ENCODE measurements at regions not wholly inside any gene's neighbourhood (a gene's known extent, or its start where the extent isn't known, plus 50 kb on each side); places are given as distances from the start of the nearest gene placed in this dataset.
"Not testable (repeated sequence)": the region's sequence is repeated elsewhere in the genome, so short reads cannot be mapped to it uniquely, and the experiment has no call there.

- DNase-seq (ENCODE audit: low spot score) = no peak
Observed at GRCh38 chr22:26922806-26923205, 265.4 kb downstream of the MIAT start.

DNA sequence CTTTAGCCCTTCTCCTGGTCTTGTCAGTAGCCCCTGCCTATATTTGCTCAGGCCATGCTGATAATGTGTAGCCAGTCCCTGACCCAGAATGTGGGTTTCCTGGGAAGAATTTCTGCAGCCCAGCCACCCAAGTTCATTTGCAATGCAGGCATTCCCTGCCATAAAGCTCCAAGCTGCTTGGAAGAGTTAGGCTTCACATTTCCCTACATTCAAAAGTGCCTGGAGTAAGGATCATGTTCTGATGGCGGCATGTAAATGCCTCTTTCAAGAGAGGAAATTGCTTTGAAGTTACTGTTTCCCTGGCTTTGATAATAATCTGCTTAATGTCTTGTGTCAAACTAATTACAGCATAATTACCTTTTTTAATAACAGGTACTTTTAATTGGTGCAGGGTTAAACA is 266.1 kb downstream of the MIAT start:
- no peak for DNase-seq (ENCODE audit: low spot score)

DNA sequence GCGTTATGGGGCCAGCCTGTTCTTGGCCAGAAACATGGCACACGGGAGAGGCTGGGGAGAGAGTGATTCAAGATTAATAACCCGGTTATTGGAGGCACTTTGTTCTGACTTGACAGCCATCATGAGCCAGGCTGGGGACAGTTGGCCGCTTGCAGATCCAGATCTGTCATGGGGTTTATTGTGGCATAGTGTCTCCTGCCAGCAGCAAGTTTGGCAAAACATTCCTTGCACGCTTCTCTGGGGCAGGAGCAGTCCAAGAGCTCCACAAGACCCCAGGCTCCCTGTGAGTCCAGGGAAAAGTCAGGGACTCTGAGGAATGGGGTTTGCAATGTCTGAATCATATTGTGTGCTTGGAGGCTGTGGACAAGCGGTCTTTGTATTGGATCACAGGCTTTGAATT is 270.4 kb downstream of the MIAT start:
- DNase-seq (ENCODE audit: low spot score) = no peak

DNA sequence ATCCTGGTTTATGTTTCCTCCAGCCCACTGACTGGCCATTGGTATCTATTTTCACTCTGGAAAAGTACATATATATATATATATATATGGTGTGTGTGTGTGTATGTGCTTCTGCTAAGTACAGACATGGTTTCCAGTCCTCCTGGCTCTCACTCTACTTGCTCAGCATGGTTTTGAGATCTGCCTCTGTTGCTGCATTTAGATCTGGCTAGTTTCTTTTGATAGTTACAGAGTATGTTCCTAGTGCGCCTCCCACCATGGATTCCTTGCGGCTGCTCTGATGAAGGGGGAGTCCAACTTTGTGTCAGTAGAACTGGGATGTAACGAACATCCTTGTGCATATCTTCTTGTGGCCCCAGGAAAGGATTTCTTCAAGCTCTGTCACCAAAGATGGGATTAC is 274.1 kb downstream of the MIAT start:
- no peak for DNase-seq (ENCODE audit: low spot score)

DNA sequence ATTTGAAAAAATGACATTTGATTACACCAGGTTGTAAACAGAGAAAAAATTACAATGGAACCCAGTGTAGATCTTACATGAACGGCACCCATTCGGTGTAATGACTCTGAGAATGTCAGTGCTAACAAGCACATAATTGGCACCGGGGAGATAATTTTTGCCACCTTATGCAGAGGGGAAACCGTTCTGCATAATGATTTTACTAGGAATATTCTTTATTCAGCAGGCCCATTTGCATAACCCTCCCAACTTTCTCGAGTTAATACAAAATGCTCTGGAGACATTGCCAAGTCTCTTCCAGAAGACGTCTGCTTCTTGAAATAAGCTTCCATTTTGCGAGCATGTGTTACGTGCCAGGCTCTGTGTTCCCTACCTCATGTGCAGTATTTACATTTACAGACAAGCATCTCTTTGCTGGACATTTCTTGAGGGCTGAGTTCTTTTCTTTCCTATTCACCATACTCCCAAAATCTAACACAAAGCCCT is 275.8 kb downstream of the MIAT start:
- no peak for DNase-seq (ENCODE audit: low spot score)

DNA sequence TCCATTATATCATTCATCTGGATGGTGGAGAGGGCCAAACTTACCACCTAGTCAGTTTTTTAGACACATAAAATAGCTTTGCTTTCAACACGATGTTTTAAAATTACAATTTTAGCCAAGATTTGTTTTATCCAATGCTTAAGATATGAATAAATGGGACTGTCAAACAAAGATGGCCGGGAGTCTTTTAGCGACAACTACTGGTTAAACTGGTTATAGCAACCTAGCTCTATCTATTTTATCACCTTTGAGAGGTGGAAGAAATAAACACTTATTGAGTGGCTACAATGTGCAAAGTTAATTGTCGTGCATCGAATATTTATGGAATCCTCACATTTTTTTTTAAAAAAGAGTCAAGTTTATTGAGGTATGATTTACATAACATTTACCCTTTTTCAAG is 279.8 kb downstream of the MIAT start:
- DNase-seq (ENCODE audit: low spot score) = no peak

DNA sequence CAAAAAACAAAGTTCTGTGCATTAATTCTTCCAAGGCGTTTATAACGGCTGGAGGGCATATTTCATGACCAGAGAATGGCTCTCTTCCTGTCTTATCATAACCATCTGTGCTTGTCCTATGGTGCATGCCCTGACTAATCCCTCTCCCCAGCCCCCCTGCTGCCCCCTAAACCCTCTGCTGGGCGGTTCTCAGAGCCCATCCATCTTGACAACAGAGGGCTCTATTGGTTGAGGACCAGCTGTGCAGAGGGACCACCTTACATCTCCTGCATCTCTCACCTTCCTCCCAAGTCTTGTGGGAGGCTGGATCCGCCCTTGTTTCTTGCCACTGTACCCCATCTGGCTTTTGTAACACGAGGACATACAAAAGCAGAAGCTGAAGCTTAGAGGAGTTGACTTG is 282.1 kb downstream of the MIAT start:
- no peak for DNase-seq (ENCODE audit: low spot score)

DNA sequence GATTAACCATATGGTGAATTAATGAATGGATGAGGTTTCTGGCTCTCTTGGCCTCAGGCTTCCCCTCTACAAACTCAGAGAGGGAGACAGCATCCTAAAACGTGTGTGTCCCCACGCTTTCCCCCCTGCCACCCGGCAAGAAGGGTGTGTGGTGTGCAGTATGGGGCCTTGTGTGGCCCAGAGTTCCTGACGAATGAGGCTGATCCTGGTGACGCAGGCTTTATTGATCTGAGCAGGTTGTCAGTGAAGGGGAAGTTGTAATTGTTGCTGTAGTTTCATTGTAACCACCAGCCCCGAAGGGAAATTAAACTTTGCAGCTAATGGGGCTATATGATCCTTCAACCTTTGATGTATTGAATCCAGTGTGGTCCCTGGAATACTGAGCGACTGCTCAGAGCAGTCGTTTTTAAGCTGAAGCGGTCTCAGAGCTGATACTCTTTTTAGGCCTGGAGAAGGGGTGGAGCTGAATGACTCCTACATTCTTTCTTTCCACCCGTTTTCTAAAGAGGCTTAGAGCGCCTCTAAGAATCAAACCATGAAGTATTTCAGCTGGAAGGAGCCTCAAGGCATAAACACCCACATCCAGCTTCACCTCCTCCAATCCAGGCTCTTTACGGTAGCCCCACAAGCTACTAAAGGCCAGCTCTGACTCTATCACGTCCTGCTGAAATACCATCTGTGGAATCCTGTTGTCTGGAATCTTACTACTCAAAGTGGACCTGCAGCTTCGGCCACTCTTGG is 284.7 kb downstream of the MIAT start:
- no peak for DNase-seq (ENCODE audit: low spot score)

DNA sequence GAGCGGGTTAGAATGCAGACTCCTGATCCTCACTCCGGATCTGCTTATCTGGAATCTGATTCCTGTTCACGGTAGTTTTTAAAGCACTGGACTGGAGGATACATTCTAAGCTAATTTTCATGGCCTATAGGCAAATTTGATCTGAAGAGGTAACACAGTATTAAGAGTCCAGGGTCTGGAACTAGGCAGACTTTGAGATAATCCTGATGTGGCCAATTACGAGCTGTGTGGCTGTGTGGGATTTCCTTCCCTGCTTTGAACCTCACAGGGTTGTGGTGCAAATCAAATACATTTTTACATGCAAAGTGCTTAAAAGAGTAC is 285.2 kb downstream of the MIAT start:
- no peak for DNase-seq (ENCODE audit: low spot score)

DNA sequence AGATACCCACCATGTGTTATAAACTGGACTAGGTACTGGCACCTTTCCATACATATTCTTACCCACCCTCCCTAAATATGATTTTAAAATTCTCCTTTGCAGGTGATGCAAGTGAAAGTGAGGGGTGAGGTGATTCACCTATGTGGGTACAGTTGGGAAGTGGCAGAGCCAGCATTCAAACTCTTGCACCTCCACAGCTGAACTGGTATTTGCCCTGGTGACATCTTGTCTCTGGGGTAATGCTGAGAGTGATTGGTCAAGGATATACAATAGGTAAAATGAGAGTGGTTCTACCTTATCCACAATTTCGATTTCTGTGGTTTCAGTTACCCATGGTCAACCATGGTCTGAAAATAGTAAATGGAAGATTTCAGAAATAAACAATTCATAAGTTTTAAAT is 288.2 kb downstream of the MIAT start:
- DNase-seq (ENCODE audit: low spot score) = no peak

DNA sequence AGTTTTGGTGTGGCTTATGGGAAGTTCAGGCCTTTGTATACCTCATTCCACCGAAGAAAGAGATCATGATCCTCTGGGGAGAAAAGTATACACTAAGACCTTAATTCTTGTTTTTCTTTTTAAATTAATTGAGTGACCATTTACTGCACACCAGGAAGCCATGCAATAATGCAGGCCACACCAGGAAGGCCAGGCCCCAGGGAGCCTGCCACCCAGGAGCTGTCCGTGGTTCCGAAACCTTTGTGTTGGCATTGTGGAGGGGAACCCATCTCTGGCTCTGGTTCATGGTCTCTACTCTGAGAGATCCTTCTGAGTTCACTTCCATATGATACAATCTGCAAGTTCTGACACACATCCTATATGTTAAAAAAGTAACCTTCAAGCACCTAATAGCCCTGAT is 291.8 kb downstream of the MIAT start:
- no peak for DNase-seq (ENCODE audit: low spot score)

DNA sequence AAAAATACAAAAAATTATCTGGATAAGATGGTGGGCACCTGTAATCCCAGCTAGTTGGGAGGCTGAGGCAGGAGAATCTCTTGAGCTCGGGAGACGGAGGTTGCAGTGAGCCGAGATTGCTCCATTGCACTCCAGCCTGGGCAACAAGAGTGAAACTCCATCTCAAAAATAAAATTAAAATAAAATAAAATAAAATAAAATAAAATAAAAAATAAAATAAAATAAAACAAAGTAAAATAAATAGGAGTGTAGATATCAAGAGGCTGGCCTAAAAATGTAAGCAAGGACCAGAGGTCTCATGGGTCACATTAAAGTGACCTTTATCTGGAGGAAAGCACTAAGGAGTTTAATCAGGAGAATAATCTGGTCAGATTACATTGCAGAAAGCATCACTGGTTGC is 293.8 kb downstream of the MIAT start:
- DNase-seq (ENCODE audit: low spot score) = not testable (repeated sequence)

GRCh38 chr22:26952004-26952403 is 294.6 kb downstream of the MIAT start:
- no peak for DNase-seq (ENCODE audit: low spot score)

DNA sequence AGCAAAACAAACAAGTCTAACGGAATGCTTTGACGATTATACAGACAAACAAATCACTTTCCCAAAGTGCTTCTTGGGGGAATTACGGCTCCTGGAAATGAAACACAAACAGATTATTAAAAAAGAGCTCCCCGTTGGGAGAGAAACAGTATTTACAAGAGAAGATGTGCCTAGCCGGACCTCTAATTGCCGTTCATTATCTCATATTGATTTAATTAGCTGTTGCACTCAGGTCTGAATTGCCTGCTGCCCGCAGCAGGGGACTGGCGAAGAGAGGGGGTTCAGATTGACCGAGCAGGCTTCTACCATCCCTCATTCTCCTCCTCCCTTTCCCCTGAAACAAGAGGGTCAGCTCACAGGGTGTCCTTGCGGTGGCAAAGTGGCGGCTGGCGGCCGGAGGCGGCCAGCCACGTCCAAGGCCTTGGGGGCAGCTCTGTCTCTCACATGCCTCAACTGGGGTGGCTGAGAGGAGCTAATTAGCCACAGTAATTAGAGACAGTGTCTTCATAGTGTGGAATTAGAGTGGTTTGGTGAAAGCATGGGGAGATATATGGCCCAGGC is 295.1 kb downstream of the MIAT start:
- no peak for DNase-seq (ENCODE audit: low spot score)

DNA sequence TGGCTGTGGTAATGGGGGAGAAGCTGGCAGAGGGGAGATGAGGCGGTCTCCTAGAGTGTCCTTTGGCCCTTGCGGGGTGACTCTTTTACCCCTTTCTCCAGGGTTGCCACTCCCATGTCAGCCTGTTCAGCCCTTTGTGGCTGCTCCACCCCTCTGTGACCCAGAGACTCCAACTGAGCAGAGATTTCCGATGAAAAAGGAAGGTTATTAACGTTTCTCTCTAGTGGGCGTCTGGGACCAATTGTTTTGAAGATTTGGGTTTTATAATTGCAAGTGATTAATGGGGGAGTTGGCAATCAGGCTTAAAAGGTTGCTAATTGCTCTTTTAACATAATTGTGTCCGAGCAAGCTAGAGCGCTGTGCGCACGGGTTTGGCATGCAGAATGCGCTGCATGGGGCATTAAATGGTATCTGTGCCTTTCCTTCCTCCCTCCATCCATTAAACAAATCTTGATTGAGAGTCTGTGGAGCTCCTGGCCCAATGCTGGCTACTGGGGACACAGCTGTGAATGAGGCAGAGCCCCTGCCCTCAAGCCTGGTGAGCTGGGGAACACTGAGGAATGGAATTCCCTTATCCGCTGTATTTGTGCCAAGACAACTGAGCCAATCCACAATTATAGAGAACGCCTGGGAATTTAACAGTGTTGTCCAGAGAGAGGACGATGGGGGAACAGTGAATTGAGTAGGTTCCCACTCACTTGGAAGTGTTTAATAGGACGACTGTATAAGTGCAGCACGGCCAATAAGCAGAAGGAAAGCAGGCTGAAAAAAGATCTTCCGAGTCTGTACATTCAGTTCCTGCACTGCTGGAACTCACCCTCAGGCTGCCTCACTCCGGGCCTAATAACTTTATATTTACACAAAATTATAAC is 295.9 kb downstream of the MIAT start:
- DNase-seq (ENCODE audit: low spot score) = no peak

DNA sequence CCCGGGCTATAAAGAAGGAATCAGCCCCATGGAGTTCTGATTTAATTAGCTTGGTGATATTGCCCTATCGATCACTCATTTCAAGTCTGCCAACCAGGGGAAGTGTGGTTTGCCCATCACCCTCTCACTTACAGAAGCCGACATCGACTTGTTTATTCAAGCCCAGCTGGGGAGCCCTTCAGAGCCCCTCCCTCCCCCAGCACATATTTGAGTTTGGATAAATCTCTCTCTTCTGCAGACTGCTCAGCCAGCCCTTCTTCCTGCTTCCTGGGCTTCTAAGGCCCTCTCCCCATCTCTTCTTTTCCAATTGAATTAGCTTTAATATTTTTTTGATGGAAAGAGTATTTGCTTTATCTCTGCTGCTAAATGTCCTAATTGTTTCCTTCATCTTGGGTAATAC is 299.0 kb downstream of the MIAT start:
- DNase-seq (ENCODE audit: low spot score) = no peak

DNA sequence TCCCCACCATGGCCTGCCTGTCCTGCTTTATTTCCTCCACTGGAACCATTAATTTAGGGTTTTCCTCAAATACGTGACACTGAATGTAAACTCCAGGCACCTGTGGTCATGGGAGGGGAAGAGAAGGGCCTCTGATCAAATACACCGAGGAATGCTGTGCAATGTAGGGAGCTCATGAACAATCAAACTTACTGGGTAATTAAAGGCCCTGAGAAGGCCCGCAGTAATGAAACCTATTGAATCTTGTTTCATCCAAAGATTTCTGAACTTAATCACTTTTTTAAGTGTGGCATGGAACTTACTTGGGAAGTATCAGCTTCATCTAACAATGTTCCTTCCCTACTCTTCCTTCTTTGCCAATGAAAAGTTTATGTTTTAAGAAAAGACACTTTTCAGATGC is 299.8 kb downstream of the MIAT start:
- DNase-seq (ENCODE audit: low spot score) = no peak

DNA sequence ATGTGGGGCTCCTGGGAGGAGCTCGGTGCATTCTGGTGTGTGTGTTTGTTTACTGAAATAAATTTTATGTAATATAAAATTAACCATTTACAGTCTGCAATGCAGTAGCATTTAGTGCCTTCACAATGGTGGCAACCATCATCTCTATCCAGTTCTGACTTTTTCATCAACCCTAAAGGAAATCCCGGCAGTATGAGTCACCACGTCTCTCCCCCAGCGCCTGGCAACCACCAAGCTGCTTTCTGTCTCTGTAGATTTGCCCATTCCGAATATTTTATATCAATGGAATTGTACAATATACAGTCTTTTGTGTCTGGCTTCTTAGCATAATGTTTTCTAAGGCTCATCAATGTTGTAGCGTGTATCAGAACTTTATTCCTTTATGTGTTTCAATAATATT is 300.5 kb downstream of the MIAT start:
- DNase-seq (ENCODE audit: low spot score) = no peak

- DNase-seq (ENCODE audit: low spot score) = no peak
Observed at GRCh38 chr22:26958378-26958777, 301.0 kb downstream of the MIAT start.

GRCh38 chr22:26964642-26965041 is 307.3 kb downstream of the MIAT start:
- DNase-seq (ENCODE audit: low spot score) = no peak

- DNase-seq (ENCODE audit: low spot score) = no peak
Observed at GRCh38 chr22:26967282-26967681, 309.9 kb downstream of the MIAT start.

- DNase-seq (ENCODE audit: low spot score) = no peak
Observed at GRCh38 chr22:26968859-26969523, 311.6 kb downstream of the MIAT start.

Data from SW480 (cell line).